BLaER1 treated with 17β-estradiol and CSF1 and Interleukin-3, amounts not matched to agents 10 nM and 100 nM (cell line): ENCODE measurements at regions not wholly inside any gene's neighbourhood (a gene's known extent, or its start where the extent isn't known, plus 50 kb on each side); places are given as distances from the start of the nearest gene placed in this dataset.

Experiments
- H3K27ac ChIP-seq, 11 experiments: shearing (Covaris generic); formaldehyde crosslinking; 2 replicates each; pipeline ENCODE4 v1.8.1; 2022
- H3K27me3 ChIP-seq, 11 experiments: shearing (Covaris generic); formaldehyde crosslinking; 2 replicates each; pipeline ENCODE4 v1.8.1; 2022
- H3K36me3 ChIP-seq, 11 experiments: shearing (Covaris generic); formaldehyde crosslinking; 2 replicates each; pipeline ENCODE4 v1.8.1; 2022
- H3K4me1 ChIP-seq, 10 experiments: shearing (Covaris generic); formaldehyde crosslinking; 2 replicates each; pipeline ENCODE4 v1.8.1; 2022
- H3K4me2 ChIP-seq, 11 experiments: shearing (Covaris generic); formaldehyde crosslinking; 2 replicates each; pipeline ENCODE4 v1.8.1; 2022
- H3K4me3 ChIP-seq, 10 experiments: shearing (Covaris generic); formaldehyde crosslinking; 2 replicates each; pipeline ENCODE4 v1.8.1; 2022
- H3K9ac ChIP-seq, 11 experiments: shearing (Covaris generic); formaldehyde crosslinking; 2 replicates each; pipeline ENCODE4 v1.8.1; 2022
- H3K9me3 ChIP-seq, 11 experiments: shearing (Covaris generic); formaldehyde crosslinking; replicated peaks in 1 of 11; 2 replicates each; pipeline ENCODE4 v1.8.1; 2022
- H4K20me1 ChIP-seq, 11 experiments: shearing (Covaris generic); formaldehyde crosslinking; 2 replicates each; pipeline ENCODE4 v1.8.1; 2022
- Cebpa-rat ChIP-seq, 11 experiments: shearing (Covaris generic); IDR thresholded peaks; 2 replicates each; pipeline ENCODE4 v1.8.1; 2022

GRCh38 chr14:71180397-71180796 lies 273.1 kb downstream of the PCNX1 start:
- Histone ChIP-seq H3K27ac (no peak overlapping the region), H3K36me3 (no peaks in the 10 kb centered on the region), H4K20me1 (no peaks in the 10 kb centered on the region), H3K27me3 (no peaks in the 10 kb centered on the region), H3K4me1 (peaks cover 0 to 12% (median 2%) of the 10 kb centered on the region in 10 experiments; a peak in 5 of 20 replicates), H3K4me3 (no peak overlapping the region), H3K4me2 (no peak overlapping the region), H3K9ac (no peak overlapping the region), H3K9me3 (no peaks in the 10 kb centered on the region; a peak in 1 of 22 replicates)
- TF ChIP-seq Cebpa-rat (IDR thresholded peaks at IDR 0.05), result no peak

DNA sequence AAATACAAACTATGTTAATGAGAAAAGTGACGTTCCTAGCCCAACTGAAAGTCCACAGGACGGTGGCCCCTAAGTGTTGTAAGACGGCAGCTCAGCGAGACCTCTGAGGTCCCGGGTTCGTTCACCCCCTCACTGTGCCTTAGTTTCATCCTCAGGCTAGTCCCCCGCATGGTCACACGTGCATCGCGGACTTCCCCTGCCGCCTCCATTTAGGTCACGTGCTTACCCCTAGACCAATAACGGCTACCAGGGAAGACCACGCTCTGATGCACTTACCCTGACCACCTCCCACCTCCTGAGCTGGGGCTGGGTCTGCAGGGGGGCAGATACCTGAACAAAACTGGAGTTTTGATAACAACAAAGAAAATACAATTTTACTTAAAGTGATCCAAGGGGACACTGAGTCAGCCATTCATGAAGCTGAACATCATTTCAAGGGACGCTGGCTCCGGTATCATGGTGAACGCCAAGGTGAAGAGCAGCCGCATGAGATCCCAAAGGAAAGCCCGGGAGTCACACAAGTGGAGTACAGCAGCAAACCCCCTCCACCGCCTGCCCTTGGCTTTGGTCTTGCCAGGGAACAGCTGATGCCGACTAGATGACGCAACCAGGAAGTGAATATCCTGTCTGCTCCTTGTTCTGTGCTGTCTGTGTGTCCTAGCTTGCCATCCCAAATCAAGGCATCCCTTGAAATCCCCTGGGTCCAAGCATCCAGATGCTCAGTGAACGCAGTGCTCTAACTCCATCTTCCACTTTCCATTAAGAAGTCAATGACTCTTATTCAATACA lies 274.1 kb downstream of the PCNX1 start:
- Histone ChIP-seq H3K9me3 (no peaks in the 10 kb centered on the region; a peak in 1 of 22 replicates), H3K36me3 (no peaks in the 10 kb centered on the region), H3K9ac (no peak overlapping the region), H4K20me1 (no peaks in the 10 kb centered on the region), H3K4me2 (peak overlapping the region in 3 of 11 experiments; percentile 29 to 42 (median 41); a peak in 6 of 22 replicates), H3K4me3 (no peak overlapping the region), H3K27me3 (no peaks in the 10 kb centered on the region), H3K4me1 (peaks cover 0 to 12% (median 2%) of the 10 kb centered on the region in 10 experiments; a peak in 5 of 20 replicates), H3K27ac (no peak overlapping the region)
- TF ChIP-seq Cebpa-rat (IDR thresholded peaks at IDR 0.05), result peak in 2 of 11 experiments; percentile 16 to 28; a peak in 1 of 22 replicates

DNA sequence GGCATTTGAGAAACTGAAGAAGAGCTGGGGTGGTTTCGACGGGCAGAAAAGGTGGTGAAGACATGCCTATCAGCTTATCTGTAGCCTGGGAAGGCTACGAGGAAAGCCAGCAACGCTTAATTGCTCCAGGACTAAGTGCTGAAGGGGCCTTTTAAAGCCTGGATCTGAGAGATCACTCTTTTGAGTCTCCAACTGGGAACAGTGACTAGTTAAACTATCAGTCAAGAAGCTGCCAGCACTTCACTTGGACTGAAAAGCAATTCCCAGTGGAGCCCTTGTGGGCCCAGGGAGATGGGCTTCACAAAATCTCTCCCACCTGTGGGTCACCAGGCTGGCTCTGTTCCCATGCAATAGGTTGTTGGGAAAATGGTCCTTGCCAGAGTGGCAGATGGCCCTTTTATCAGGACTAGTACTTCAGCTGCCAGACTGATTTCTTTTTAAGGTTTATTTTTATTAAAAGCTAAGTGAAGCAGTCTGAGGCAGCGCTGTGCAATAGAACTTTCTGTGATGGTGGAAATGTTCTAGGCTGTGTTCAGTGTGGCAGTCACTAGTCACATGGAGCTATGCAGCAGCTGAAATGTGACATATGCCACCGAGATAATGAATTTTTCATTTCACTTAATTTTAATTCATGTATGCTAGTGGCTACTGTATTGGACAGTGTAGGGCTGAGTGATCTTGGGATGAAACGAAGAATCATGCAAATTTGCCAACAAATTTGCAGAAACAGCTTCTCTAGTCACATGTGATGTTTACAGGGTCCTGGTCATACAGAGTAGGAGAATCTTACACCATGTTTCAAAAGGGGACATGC lies 276.8 kb downstream of the PCNX1 start:
- Histone ChIP-seq H3K4me3 (no peak overlapping the region), H3K9ac (no peak overlapping the region), H3K4me2 (no peak overlapping the region), H3K9me3 (no peaks in the 10 kb centered on the region; a peak in 1 of 22 replicates), H3K27ac (no peak overlapping the region), H3K36me3 (no peaks in the 10 kb centered on the region), H3K4me1 (peaks cover 0 to 5% (median 0%) of the 10 kb centered on the region in 10 experiments; a peak in 3 of 20 replicates), H3K27me3 (no peaks in the 10 kb centered on the region), H4K20me1 (no peaks in the 10 kb centered on the region)
- no peak for TF ChIP-seq Cebpa-rat (IDR thresholded peaks at IDR 0.05)

GRCh38 chr14:71185637-71186036 lies 278.4 kb downstream of the PCNX1 start:
- Histone ChIP-seq H3K9me3 (no peaks in the 10 kb centered on the region; a peak in 2 of 22 replicates), H3K9ac (no peak overlapping the region), H3K4me1 (peaks cover 0 to 5% (median 0%) of the 10 kb centered on the region in 10 experiments; a peak in 3 of 20 replicates), H3K27ac (no peak overlapping the region), H3K27me3 (no peaks in the 10 kb centered on the region), H4K20me1 (no peaks in the 10 kb centered on the region), H3K4me3 (no peak overlapping the region), H3K36me3 (no peaks in the 10 kb centered on the region), H3K4me2 (no peak overlapping the region)
- no peak for TF ChIP-seq Cebpa-rat (IDR thresholded peaks at IDR 0.05)

DNA sequence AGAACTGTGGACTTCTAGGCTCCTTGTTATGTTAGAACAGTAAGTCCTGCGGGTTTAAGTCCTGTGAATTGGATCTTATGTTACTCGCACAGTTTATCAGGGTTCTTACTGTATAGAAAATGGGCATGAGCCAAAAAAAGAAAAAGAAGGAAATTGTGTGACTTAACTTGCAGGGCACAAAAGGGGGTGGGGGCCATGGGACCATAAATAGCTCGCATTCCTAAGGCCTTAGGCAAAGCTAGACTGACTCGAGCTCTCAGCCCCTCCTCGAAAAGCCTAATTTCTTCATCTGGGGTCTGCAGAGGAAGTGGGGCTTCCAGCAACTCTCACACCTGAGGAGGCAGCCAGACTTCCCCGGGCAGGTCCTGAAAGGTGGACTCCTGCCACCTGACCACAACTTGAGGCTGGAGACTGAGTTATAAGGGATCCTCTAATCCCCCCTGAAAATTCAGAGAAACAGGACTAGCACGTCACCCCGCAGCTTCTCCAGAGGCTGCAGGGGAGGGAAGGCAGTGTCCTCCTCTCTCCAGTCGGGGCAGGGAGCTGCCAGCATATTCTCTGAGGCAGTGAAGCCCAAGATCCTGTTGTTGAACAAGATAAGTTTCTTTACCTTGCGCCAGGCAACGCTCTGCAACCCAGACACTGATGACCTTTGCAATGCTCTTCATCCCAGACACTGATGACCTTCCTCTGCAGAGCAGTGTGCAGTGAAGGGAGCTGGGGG lies 280.5 kb downstream of the PCNX1 start:
- Histone ChIP-seq H3K4me1 (no peaks in the 10 kb centered on the region), H3K27ac (no peak overlapping the region), H3K27me3 (no peaks in the 10 kb centered on the region), H3K36me3 (no peaks in the 10 kb centered on the region), H3K9me3 (no peaks in the 10 kb centered on the region; a peak in 1 of 22 replicates), H3K4me2 (no peak overlapping the region), H4K20me1 (no peaks in the 10 kb centered on the region), H3K4me3 (no peak overlapping the region), H3K9ac (no peak overlapping the region)
- no peak for TF ChIP-seq Cebpa-rat (IDR thresholded peaks at IDR 0.05)

- Histone ChIP-seq H3K27me3 (no peaks in the 10 kb centered on the region), H3K27ac (no peak overlapping the region), H3K4me2 (no peak overlapping the region), H3K36me3 (no peaks in the 10 kb centered on the region), H4K20me1 (no peaks in the 10 kb centered on the region), H3K4me1 (no peaks in the 10 kb centered on the region), H3K4me3 (no peak overlapping the region), H3K9ac (no peak overlapping the region), H3K9me3 (no peaks in the 10 kb centered on the region; a peak in 1 of 22 replicates)
- no peak for TF ChIP-seq Cebpa-rat (IDR thresholded peaks at IDR 0.05)
Measured at GRCh38 chr14:71190770-71191374, 283.6 kb downstream of the PCNX1 start.

- H3K4me1 ChIP-seq, result no peaks in the 10 kb centered on the region
- no peaks in the 10 kb centered on the region; a peak in 1 of 22 replicates for H3K9me3 ChIP-seq
- no peak overlapping the region for H3K27ac ChIP-seq
- H4K20me1 ChIP-seq, result no peaks in the 10 kb centered on the region
- H3K27me3 ChIP-seq, result no peaks in the 10 kb centered on the region
- H3K4me3 ChIP-seq, result no peak overlapping the region
- no peak overlapping the region for H3K9ac ChIP-seq
- no peak overlapping the region for H3K4me2 ChIP-seq
- no peak for TF ChIP-seq Cebpa-rat (IDR thresholded peaks at IDR 0.05)
- no peaks in the 10 kb centered on the region for H3K36me3 ChIP-seq
Measured at GRCh38 chr14:71193663-71194062, 286.4 kb downstream of the PCNX1 start.

GRCh38 chr14:71194251-71194650 lies 287.0 kb downstream of the PCNX1 start:
- Histone ChIP-seq H4K20me1 (no peaks in the 10 kb centered on the region), H3K36me3 (no peaks in the 10 kb centered on the region), H3K27ac (no peak overlapping the region), H3K9me3 (no peaks in the 10 kb centered on the region; a peak in 1 of 22 replicates), H3K27me3 (no peaks in the 10 kb centered on the region), H3K4me3 (no peak overlapping the region), H3K4me2 (no peak overlapping the region), H3K4me1 (no peaks in the 10 kb centered on the region), H3K9ac (no peak overlapping the region)
- no peak for TF ChIP-seq Cebpa-rat (IDR thresholded peaks at IDR 0.05)

- Histone ChIP-seq H3K27me3 (no peaks in the 10 kb centered on the region), H3K4me1 (no peaks in the 10 kb centered on the region), H4K20me1 (no peaks in the 10 kb centered on the region), H3K27ac (no peak overlapping the region), H3K9me3 (no peaks in the 10 kb centered on the region), H3K4me2 (no peak overlapping the region), H3K9ac (no peak overlapping the region), H3K36me3 (no peaks in the 10 kb centered on the region), H3K4me3 (no peak overlapping the region)
- no peak for TF ChIP-seq Cebpa-rat (IDR thresholded peaks at IDR 0.05)
Measured at GRCh38 chr14:71196921-71197320, 289.7 kb downstream of the PCNX1 start.
